Left colon (tissue), 2 donors: ENCODE measurements at regions not wholly inside any gene's neighbourhood (a gene's known extent, or its start where the extent isn't known, plus 50 kb on each side); places are given as distances from the start of the nearest gene placed in this dataset.

Experiments used
- ATAC-seq: fragments of 200-7000 bp; cut with Tn5 transposase; one replicate; pipeline ENCODE4 v1.9.1; 2020; ENCODE audit warnings: mild to moderate bottlenecking, moderate library complexity
- DNase-seq, 2 donors: peaks; one replicate each; pipeline ENCODE4 v3.0.0-alpha.2; 2020
- intact Hi-C, 2 donors: fragments of 100-400 bp; cut with DNase I in 1 of 2; cut with micrococcal nuclease in 1 of 2; formaldehyde crosslinking; loops; one replicate each; pipeline versions ENCODE4 v1.11.2 to v1.14.0; 2022; cut with DNase I, micrococcal nuclease
- donor health status: DM: no; HTN: no; CAD: no.
- donor health status: DM: yes; HTN: yes; CAD: no.

GRCh38 chr3:102593812-102594602 lies 159.2 kb downstream of the ZPLD1 start:
- ATAC-seq (no peak), DNase-seq (no peak)
- intact Hi-C loops: no loop called here

GRCh38 chr3:102595057-102595456 lies 160.2 kb downstream of the ZPLD1 start:
- intact Hi-C loops: no loop called here
- DNase-seq (no peak), ATAC-seq (no peak)

- no peak for ATAC-seq
- intact Hi-C loops: no loop called here
- DNase-seq: no peak
These were observed 165.2 kb downstream of the ZPLD1 start for GRCh38 chr3:102599819-102600576.

GRCh38 chr3:102605153-102605552 lies 170.3 kb downstream of the ZPLD1 start:
- DNase-seq (no peak), ATAC-seq (no peak)
- intact Hi-C loops: no loop called here

GRCh38 chr3:102608875-102609274 lies 174.1 kb downstream of the ZPLD1 start:
- ATAC-seq: no peak
- no peak for DNase-seq
- intact Hi-C loops: no loop called here

GRCh38 chr3:102614021-102614569 lies 179.3 kb downstream of the ZPLD1 start:
- ATAC-seq: no peak
- intact Hi-C loops: no loop called here
- no peak for DNase-seq

GRCh38 chr3:102614585-102614984 lies 179.8 kb downstream of the ZPLD1 start:
- ATAC-seq (no peak), DNase-seq (no peak)
- intact Hi-C loops: no loop called here

GRCh38 chr3:102617381-102617780 lies 182.6 kb downstream of the ZPLD1 start:
- ATAC-seq: no peak
- intact Hi-C loops: no loop called here
- DNase-seq: no peak

- intact Hi-C loops: no loop called here
- DNase-seq (no peak), ATAC-seq (no peak)
These were observed 184.5 kb downstream of the ZPLD1 start for GRCh38 chr3:102619361-102619760.

- ATAC-seq (no peak), DNase-seq (no peak)
- intact Hi-C loops: no loop called here
These were observed 195.1 kb downstream of the ZPLD1 start for GRCh38 chr3:102629943-102630342.

- DNase-seq (no peak), ATAC-seq (no peak)
- intact Hi-C loops: no loop called here
These were observed 195.7 kb downstream of the ZPLD1 start for GRCh38 chr3:102630531-102630930.

GRCh38 chr3:102643546-102643945 lies 208.7 kb downstream of the ZPLD1 start:
- intact Hi-C loops: no loop called here
- DNase-seq (no peak), ATAC-seq (no peak)

GRCh38 chr3:102646557-102646956 lies 211.7 kb downstream of the ZPLD1 start:
- ATAC-seq: no peak
- DNase-seq: no peak
- intact Hi-C loops: no loop called here

GRCh38 chr3:102660653-102661052 lies 225.8 kb downstream of the ZPLD1 start:
- intact Hi-C loops: no loop called here
- DNase-seq: no peak
- ATAC-seq: no peak

- DNase-seq (no peak), ATAC-seq (no peak)
- intact Hi-C loops: no loop called here
These were observed 227.1 kb downstream of the ZPLD1 start for GRCh38 chr3:102661707-102662497.

GRCh38 chr3:102662498-102662772 lies 227.6 kb downstream of the ZPLD1 start:
- intact Hi-C loops: no loop called here
- ATAC-seq (no peak), DNase-seq (no peak)

GRCh38 chr3:102664126-102664525 lies 229.3 kb downstream of the ZPLD1 start:
- no peak for DNase-seq
- intact Hi-C loops: no loop called here
- ATAC-seq: no peak

GRCh38 chr3:102665183-102665582 lies 230.4 kb downstream of the ZPLD1 start:
- intact Hi-C loops: no loop called here
- no peak for ATAC-seq
- DNase-seq: no peak

- DNase-seq (no peak), ATAC-seq (no peak)
- intact Hi-C loops: no loop called here
These were observed 233.4 kb downstream of the ZPLD1 start for GRCh38 chr3:102668247-102668646.

GRCh38 chr3:102670986-102671385 lies 236.2 kb downstream of the ZPLD1 start:
- ATAC-seq (no peak), DNase-seq (no peak)
- intact Hi-C loops: no loop called here
